Renal cortical epithelial cell (primary cell): ENCODE measurements at regions not wholly inside any gene's neighbourhood (a gene's known extent, or its start where the extent isn't known, plus 50 kb on each side); places are given as distances from the start of the nearest gene placed in this dataset.

ENCODE experiments used
- DNase-seq: peaks from one replicate; pipeline ENCODE4 v3.0.0-alpha.2; 2011; ENCODE audit warnings: low read depth

DNA sequence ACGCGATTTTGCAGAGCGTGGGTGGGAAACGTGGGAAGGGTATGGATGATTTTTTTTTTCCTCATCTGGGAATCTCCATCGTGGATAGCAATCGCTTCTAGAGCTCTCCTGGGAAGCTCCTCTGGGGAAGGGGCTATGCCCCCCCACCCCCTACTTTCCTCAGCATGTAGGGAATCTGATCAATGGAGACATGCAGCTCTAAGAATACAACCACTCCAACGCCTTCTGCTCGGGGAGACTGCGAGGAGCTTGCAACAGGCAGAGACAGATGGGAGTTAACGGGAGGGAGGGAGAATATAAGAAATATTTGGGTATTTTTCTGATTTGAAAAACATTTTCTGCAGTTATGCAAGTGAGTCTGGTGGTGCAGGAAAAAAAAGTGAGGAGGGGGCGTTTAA, 104.6 kb upstream of the HSD17B12 start:
- DNase-seq, result no peak

DNA sequence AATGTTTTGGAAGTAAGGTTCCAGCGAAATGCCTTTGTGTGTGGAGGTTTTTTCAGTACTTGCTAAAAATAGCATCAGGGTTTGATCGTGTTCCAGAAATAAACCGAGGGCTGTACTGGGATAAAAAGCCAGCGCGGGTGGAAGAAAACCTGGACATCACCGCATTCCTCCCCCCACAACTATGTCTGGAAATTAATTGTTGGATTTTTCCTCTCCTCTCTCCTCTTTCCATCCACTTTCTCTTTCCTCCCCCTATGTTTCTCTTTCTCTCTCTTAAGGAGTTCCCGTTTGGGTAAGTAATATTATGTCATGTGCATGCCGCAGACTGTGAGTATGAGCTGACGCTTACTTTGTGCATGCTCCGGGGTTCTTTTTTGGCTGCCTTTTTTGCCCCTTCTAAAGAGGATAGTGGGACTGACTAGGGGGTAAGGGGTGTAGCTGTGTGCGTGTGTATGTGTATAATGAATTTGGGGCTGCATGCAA, 104.2 kb upstream of the HSD17B12 start:
- no peak for DNase-seq

DNA sequence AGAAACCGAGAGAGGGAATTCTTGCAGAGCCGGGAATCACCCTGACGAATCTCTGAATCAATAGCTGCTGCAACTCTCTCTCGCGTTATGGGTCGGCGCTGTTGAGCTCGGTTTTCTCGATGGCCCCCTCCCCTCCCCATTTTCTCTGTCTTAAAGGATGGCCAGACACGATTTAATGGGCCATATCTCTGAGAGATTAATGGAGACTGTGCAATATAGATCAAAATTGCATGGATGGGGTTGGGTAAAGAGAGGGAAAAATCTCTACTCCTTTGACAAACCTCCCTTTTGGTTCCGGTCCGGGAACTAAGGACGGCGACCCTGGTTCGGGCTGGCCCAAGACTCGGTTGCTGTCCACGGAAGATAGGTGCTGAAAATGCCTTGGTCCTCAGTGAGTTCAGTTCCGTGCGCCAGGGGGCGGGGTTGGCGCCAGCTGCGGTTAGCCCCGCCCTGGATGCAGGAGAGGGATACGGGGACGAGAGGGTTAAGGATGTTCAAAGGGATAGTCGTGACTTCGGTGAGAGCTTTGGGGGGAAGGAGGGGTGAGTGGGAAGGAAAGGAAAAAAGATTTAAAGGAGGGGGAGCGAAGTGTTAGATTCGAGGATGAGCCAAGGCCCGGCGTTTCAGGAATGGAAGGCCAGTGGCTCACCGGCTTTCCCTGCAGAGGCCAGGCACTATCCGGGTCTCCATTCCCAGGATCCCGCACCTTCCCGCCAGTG, 103.6 kb upstream of the HSD17B12 start:
- no peak for DNase-seq

DNA sequence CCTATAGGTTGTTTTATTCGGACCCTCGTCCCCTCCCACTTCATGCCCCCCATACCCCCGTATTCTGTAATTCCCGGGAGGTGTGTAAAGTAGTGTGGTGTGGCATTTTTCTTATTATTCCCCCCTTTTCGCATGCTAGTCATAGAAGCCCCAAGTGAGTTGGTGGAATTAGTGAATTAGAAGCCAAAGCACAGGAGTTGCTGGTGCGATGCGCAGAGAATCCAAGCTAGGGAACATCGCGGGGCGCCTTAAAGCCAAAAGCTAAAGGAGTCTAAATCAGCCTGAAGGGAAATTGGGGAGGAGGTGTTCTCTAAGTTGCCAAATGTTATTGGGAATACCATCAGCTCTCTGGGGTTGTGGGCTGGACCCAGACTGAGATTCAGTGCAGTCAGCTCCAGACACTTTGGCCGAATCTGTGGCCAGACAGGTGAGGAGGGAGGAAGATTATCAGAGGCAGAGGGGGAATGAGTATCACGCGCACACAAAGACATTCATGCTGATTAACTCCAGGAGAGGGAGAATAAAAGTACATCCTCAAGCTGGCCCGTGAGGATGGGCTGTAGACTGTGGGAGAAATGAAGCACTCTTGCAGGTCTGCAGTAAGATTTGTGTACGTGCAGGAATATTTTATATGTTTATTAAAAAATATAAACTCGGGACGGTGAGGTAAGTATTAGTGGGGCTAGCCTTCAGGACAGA, 102.8 kb upstream of the HSD17B12 start:
- DNase-seq, result no peak

DNA sequence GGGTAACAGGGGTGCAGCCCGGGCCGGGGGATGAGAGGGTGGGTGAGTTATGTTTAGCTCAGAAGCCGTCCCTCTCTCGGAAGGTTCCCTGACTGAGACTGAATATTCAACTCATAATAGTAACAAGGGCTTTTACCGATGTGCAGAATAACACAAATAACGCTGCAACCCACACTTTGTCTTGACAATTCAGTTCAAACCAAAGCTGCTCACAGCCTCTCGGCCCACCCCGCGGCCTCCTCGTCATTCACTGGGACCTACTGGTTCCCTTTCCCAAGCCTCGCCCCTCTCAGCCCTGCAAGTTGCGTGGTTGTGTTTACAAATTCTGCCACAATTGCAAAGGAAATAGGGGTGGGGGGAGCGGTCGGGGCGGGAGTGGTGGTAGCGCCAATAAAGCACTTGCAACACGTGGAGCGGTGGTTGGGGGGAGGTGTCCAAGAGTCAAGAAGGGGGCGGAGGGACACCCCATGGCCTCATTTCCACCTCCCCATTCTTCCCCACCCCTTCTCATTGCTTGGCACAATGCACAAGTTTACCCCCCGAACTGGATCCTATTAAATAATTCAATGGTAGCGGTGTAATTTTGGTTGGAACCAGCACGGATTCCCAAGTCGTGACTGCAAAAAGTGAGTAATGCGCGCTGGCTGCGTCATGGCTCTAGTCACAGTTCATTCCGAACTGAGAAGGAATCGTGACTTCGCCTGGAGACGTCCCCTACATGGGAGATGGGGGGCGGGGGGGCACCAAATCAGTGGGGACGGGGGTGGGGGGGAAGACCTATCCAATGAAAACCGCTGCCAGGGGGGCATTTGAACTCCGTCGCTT, 102.0 kb upstream of the HSD17B12 start:
- DNase-seq, result no peak

DNA sequence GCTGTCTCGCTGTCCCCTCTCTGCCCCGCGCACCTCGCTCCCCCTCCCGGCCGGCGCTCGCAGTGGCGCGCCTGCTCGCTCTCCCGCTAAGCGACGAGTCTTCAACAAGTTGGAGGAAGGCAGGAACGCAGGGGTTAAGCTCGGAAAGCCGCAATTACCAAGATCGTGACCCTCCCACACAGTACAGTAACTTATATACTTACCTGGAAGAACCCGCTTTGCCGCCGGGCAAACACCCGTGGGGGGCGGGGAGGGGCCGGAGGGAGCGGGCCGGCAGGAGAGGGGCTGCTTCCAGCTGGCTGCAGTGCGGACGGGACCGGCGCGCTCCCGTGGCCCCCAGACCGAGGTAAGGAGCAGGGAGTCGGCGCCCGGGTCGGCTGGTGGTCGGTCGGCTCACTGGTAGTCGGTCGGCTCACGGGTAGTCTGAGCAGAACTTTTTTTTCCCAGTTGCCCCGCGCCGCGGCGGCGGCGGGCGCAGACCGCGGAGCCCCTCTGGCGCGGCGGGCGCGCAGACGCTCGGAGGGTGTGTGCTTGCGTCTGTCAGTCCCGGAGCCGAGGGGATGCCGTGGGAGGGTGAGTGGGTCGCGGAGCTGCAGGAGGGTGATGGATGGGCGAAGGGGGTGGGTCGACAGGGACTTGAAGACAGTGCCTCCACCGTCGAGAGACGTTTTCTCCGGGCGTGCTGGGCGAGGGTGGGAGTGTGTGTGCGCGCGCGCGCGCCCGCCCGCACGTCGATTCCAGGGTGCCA, 101.2 kb upstream of the HSD17B12 start:
- DNase-seq, result no peak

DNA sequence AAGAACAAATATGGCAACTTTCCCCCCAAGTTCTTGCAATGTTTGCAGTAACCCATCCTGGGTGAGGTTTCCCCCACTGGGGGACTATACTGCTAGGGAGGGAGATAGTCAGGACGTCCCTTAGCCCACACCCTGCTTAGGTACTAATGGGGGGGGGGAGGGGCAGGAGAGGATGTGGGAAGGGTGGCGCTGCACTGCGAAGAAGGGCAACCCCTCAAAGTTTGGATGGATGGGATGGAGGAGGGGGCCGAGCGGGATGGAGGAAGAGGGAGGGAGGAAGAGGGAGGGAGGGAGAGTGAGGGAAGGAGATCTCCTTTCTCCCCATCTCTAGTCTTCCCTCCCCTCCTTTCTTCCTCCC, 100.6 kb upstream of the HSD17B12 start:
- DNase-seq, result no peak

DNA sequence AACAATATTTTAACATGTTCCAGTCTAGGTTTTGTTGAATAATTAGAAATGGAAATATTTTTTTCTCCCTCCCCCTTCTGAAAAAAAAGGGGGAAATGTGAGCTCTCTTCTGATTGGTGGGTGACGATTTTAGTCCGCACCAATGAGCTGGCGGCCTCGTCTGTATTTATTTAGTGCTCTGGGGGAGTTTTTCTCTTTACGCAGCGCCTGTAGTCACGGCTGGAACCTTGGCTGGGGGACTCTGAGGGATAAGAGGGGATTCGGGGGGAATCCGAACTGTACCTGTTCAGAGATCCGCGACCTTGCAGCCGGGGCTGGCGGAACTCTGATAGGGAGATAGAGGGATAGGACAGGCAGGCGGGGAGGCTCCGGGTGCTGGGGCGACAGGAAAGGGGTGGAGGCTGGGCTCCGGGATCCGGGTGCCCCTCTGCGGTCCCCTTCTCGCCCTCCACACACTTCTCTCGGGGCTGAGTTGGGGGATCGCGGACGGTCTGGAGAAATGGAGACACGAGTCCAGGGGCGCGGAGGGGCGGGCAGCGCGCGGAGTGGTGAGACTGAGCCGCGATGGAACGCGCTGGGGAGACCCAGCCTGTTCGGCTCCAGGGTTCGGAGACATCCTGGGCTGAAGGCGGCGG, 99.7 kb upstream of the HSD17B12 start:
- DNase-seq, result no peak

DNA sequence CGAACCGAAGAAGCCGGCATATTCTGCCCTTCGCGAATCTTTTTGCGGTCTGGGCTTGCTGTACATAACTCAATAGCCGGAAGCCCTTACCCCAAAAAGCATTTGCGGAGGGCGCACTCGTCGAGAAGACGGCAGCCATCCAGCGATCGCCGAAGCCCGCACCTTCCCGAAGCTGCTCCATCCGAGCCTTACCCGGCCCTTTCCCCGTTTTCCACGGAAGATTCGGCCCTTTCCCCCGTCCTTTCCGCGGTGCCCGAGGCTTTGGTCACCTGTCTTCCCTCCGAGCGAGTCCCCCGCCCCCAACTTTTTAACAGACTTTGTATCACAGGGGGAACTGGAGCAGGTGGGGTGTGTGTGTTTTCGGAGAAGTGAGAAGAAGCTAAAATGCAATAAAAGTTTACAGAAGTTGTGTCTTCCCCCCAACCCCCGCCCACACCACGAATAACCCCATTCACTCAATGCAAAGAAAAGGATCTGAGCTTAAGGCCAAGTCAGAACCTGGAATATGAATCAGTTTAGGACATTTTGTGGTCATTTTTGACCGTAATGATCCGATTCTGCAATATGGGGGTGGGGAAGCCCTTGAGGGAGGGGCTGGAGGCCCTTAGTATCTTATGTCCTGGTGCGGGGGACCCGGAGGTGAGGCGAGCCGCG, 99.0 kb upstream of the HSD17B12 start:
- DNase-seq, result no peak

DNA sequence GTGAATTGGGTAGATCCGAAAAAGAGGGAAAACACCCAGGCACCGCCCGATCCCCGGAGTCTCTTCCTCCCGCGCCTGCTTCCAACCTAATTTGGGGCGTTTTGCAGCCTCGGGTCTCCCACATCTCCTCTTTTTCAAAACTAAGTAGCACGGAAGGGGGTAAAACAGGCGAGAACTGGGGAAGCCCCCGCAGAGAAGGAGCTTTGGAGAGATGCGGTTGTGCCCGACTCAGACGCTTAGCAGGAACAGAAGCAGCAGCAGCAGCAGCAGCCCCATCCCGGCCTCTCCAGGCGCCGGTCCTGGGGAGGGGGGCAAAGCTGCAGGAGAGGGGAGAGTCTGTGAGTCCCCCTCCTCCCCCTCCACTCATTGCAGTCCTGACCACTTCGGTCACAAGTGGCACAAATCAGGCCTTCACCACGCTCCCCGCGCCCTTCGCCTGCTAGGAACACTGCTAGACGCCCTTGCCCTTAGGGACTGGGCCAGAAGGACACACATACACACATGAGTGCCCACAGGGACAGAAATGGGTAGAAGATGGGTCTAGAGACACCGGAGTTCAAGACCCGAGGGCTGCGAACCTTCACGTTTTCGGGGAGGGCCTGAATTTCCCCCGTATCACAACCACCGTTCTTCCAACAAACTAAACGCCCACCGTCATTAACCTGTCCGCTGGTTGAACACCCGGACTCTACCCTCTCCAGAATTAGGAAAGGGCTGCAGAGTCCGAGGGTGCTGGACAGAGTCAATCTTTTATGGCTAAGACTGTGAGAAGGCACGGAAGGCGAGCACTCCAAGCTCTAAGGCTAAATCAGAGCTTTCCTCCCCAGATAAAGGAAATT, 98.3 kb upstream of the HSD17B12 start:
- no peak for DNase-seq

DNA sequence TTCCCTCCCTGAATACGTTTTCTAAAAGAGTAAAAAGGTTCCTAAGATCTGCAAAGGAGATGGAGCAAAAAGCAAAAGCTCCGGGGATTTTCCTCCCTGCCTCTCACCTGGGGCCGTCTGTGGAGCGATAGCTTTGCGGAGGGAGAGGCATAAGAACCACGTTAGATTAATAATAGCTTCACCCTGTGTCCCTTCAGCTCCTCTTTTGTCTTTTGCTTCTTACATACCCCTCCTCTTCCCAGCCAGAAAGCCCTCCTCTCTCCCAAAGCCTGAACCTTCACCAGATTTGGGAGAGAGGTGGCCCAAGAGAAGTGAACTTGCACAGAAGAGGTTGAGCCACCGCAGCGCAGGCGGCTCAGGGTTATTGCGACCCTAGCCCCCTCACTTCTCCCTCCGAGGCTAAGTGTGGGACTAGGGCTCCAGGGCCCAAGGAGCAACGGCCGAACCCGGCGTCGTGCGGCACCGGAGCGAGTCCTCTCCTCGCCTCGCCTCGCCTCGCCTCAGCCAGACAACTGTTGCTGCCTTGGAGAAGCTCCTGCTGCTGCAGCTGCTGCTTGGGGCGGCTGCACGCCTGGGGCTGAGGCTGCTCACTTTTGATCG, 97.6 kb upstream of the HSD17B12 start:
- no peak for DNase-seq

DNA sequence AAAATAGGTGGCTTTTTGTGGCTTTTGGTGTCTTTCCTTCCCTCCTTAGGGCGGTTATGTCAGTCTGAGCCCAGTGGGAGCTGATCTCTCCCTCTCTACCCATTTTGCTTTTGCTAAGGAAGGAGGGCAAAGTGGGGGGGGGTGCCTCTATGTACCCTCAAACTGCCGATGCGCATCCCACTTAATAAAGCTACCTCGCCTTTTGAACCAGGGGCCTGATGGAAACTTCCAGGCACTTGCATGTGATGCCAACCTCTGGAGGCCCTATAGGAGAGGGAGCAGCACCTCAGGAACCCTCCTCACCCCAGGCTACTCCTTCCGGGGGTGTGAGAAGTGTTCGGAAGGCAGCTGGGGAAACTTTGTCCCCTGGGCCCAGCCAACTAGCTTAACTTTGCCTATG, 97.0 kb upstream of the HSD17B12 start:
- DNase-seq, result no peak

DNA sequence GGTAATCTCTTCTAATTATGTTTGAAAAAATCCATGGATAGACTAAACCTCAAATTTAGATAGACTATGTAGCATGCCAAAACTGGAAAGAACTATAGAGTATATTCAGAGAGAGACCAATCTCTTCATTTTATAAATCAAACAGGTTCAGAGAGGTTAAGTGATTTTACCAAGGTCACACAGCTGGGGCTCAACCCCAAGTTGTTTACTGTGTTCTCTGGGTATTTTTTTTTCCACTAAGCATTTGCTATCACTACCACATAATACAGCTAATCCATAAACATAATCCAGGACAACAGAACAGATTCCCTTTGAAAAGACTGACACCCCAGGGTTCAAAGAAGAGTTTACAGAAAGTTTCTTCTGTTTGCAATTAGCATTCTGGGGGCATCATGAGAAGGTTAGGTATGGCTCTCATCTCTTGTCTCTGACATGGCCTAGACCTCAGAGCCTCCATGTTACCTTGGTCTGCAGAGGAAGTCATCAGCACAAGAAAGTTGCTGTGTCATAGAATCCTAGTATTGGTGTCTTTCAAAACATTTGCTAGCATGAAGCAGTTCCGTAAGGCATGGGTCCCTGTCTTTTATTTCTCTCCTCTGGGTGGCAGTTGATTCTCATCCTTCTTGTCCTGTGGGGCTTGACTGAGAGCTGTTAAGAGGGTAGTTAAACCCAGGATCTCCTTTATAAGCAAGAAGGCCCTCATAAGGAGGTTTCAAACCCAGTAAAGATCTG, 94.5 kb upstream of the HSD17B12 start:
- DNase-seq, result no peak

DNA sequence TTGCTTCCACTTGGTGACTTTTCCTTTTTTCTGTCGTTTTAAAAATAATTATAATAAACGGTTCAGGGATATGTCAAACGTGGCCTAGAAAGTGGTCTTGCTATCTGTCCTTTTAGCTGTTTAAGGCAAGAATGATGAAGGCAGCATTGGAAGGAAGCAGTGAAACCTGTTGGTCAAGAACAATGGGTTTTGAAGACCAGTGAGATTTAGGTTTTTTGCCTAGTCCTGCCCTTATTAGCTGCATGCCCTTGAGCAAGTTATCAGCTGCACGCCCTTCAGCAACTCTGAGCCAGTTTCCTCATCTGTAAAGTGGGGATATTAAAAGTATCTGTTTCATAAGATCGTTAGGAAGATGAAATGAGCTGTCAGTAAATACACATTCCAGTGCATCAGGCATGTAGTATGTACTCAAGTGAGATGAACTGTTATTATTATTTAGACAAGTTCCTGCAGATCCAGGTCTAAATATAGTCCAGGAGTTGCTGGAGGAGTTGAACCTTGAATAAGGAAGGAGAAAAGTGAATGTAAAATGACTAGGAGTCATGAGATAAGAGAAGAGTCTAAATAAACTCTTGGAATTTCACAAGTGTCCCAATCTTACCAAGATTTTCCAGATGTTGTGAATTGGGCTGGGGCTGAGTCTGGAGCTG, 90.8 kb upstream of the HSD17B12 start:
- DNase-seq, result no peak

DNA sequence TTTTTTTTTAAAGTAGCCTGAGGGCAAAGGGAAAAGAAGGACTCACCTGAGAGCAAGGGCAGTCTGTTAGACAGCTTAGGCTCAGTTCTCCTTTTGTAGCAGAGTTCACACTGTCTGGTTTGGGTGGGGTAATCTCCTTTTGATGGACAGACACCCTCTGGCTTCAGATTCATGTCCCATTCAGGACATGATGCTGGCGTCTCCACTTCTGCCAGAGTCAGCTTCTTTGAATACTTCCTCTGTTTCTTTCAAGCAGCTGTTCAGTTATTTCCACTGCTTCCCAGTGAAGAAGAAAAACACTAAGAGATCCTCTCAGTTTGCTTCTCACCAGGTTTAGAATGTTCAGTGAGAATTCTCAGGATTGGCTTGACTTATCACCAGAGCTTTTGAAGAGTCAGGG, 79.0 kb upstream of the HSD17B12 start:
- no peak for DNase-seq

DNA sequence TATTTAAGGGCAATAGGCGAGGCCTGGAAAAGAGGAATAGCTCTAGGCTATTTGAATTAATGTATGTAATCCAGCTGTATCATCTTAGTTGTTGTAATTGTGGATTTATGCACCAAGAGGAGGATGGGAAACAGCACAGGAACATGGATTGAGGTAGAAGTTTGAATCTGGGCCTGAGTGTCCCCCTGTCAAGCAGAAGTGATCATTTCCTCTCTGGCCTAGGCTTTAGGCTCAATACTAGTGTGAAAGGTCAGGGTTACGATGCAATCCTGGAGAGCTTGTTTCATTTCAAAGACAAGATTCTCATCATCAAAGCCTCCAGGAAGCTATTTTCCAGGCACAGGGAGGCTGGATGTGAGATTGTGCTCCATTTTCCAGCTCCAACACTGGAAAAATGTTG, 77.9 kb upstream of the HSD17B12 start:
- DNase-seq, result no peak

DNA sequence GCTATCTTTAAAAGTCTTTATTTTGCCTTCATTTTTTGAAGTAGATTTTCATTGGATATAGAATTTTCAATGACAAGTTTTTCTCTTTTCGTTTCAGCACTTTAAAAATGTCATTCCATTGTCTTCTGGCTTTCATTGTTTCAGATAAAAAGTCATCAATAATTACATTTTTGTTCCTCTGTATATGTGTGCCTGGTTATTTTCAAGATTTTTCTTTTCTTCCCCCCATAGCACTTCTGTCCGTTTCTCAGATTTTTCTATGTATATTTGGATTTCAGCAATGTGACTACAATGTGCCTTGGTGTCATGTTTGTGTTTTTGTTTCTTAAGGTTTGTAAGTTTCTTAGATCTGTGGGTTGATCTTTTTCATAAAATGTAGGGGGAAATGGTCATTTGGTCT, 66.3 kb upstream of the HSD17B12 start:
- DNase-seq, result no peak

DNA sequence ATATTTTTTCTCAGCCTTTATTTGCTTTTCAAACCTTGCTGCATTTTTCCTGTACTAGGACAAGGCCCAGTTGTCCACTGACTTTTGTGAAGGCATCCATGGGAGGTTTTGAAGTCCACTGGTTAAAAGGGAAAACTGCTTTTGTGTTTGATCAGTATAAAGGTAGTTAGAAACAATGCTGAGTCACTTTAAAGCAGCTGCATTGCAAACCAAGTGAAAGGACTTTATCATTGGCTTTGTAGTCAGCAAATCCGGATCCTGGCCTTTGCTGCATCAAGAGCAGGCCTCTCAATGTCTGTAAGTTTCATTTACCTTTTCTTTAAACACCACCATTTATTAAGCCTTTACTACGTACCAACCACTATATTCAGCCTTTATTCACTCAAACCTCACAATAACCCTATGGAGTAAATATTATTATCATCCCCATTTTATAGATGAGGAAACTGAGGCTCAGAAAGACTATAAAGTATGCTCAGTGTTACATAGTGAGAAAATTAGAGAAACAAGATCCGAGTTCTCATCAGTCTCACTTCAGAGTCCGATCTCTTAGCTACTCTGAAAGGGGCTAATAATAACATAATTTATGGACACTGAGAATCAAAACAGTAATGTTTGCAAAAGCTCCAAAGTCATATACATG, 60.6 kb upstream of the HSD17B12 start:
- DNase-seq, result no peak
